ENCODE measurements at regions not wholly inside any gene's neighbourhood (a gene's known extent, or its start where the extent isn't known, plus 50 kb on each side); places are given as distances from the start of the nearest gene placed in this dataset.
"Not testable (repeated sequence)": the region's sequence is repeated elsewhere in the genome, so short reads cannot be mapped to it uniquely, and the experiment has no call there.

GRCh38 chr4:15327311-15328298, 100.2 kb upstream of the C1QTNF7 start:
- no peak for TF ChIP-seq CTCF (conservative IDR thresholded peaks at IDR 0.05)
- Mint-ChIP-seq H3K36me3 (ENCODE audit: low read depth) (no peaks in the 10 kb centered on the region), H3K27me3 (ENCODE audit: low read depth) (no peaks in the 10 kb centered on the region), H3K9me3 (no peaks in the 10 kb centered on the region), H3K27ac (ENCODE audit: unreplicated experiment) (no peak overlapping the region), H3K4me3 (no peak overlapping the region), H3K4me1 (peaks cover 9% of the 10 kb centered on the region)
- no peak for DNase-seq (ENCODE audit: low read depth, low spot score)

GRCh38 chr4:15331930-15332329, 95.9 kb upstream of the C1QTNF7 start:
- TF ChIP-seq CTCF (conservative IDR thresholded peaks at IDR 0.05): no peak
- Mint-ChIP-seq H3K4me1 (no peaks in the 10 kb centered on the region), H3K36me3 (ENCODE audit: low read depth) (no peaks in the 10 kb centered on the region), H3K9me3 (no peaks in the 10 kb centered on the region), H3K27me3 (ENCODE audit: low read depth) (no peaks in the 10 kb centered on the region), H3K4me3 (no peak overlapping the region), H3K27ac (ENCODE audit: unreplicated experiment) (no peak overlapping the region)
- DNase-seq (ENCODE audit: low read depth, low spot score): no peak

- no peak overlapping the region for H3K27ac Mint-ChIP-seq (ENCODE audit: unreplicated experiment)
- no peak for TF ChIP-seq CTCF (conservative IDR thresholded peaks at IDR 0.05)
Measured at GRCh38 chr4:15332377-15332776, 95.5 kb upstream of the C1QTNF7 start.

GRCh38 chr4:15333692-15334633, 93.9 kb upstream of the C1QTNF7 start:
- Mint-ChIP-seq H3K36me3 (ENCODE audit: low read depth) (no peaks in the 10 kb centered on the region), H3K27ac (ENCODE audit: unreplicated experiment) (no peak overlapping the region), H3K4me1 (no peaks in the 10 kb centered on the region), H3K4me3 (no peak overlapping the region), H3K9me3 (no peaks in the 10 kb centered on the region), H3K27me3 (ENCODE audit: low read depth) (no peaks in the 10 kb centered on the region)
- DNase-seq (ENCODE audit: low read depth, low spot score): no peak
- no peak for TF ChIP-seq CTCF (conservative IDR thresholded peaks at IDR 0.05)

More at GRCh38 chr4:15332377-15332776, 95.5 kb upstream of the C1QTNF7 start:
- no peak overlapping the region for H3K4me3 Mint-ChIP-seq
- H3K36me3 Mint-ChIP-seq (ENCODE audit: low read depth): no peaks in the 10 kb centered on the region
- DNase-seq (ENCODE audit: low read depth, low spot score): no peak
- no peaks in the 10 kb centered on the region for H3K27me3 Mint-ChIP-seq (ENCODE audit: low read depth)
- no peaks in the 10 kb centered on the region for H3K4me1 Mint-ChIP-seq
- H3K9me3 Mint-ChIP-seq: no peaks in the 10 kb centered on the region

GRCh38 chr4:15336410-15337167, 91.2 kb upstream of the C1QTNF7 start:
- no peaks in the 10 kb centered on the region for H3K36me3 Mint-ChIP-seq (ENCODE audit: low read depth)

GRCh38 chr4:15337168-15337657, 90.6 kb upstream of the C1QTNF7 start:
- H3K36me3 Mint-ChIP-seq (ENCODE audit: low read depth); DNase-seq (ENCODE audit: low read depth, low spot score); H3K4me1 Mint-ChIP-seq; H3K4me3 Mint-ChIP-seq; H3K9me3 Mint-ChIP-seq; H3K27me3 Mint-ChIP-seq (ENCODE audit: low read depth); H3K27ac Mint-ChIP-seq (ENCODE audit: unreplicated experiment): not testable (repeated sequence)

More at GRCh38 chr4:15336410-15337167, 91.2 kb upstream of the C1QTNF7 start:
- DNase-seq (ENCODE audit: low read depth, low spot score): no peak
- no peaks in the 10 kb centered on the region for H3K9me3 Mint-ChIP-seq
- no peak overlapping the region for H3K4me3 Mint-ChIP-seq
- H3K27me3 Mint-ChIP-seq (ENCODE audit: low read depth): no peaks in the 10 kb centered on the region
- no peaks in the 10 kb centered on the region for H3K4me1 Mint-ChIP-seq
- TF ChIP-seq CTCF (conservative IDR thresholded peaks at IDR 0.05): no peak
- H3K27ac Mint-ChIP-seq (ENCODE audit: unreplicated experiment): no peak overlapping the region

Measured in neural crest cell (in vitro differentiated cells).